GM18499 (cell line): ENCODE measurements at regions not wholly inside any gene's neighbourhood (a gene's known extent, or its start where the extent isn't known, plus 50 kb on each side); places are given as distances from the start of the nearest gene placed in this dataset.

Source experiments
- ATAC-seq: cut with Tn5 transposase; IDR thresholded peaks from one replicate; pipeline ENCODE4 v1.9.1; 2021; ENCODE audit warnings: moderate number of reproducible peaks; ENCODE audit not compliant: insufficient read depth, unreplicated experiment

- ATAC-seq, result no peak
Observed at GRCh38 chr3:80036176-80036575, 268.4 kb upstream of the ROBO1 start.

- ATAC-seq, result no peak
Observed at GRCh38 chr3:80035021-80035420, 267.2 kb upstream of the ROBO1 start.

DNA sequence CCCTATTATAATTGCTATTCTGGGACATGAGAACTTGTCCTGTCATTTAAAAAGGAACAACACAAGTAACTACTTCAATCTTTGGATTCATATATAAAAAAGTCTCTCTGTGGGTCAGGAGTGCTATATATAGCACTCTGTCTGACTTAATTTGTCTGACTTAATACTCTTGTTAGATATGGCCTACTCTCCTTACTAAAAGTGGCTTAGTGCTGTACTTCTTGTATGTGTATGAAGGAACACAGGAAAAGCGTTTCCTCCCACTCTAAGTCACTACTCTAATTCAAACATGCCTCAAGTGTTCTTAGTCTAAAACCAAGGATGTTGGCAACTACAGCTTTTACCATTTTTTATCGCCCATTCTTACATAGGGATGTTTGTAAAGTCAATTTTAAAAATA is 255.2 kb upstream of the ROBO1 start:
- no peak for ATAC-seq

- ATAC-seq, result no peak
Observed at GRCh38 chr3:80018375-80018774, 250.6 kb upstream of the ROBO1 start.

GRCh38 chr3:80017369-80017768 is 249.6 kb upstream of the ROBO1 start:
- no peak for ATAC-seq

DNA sequence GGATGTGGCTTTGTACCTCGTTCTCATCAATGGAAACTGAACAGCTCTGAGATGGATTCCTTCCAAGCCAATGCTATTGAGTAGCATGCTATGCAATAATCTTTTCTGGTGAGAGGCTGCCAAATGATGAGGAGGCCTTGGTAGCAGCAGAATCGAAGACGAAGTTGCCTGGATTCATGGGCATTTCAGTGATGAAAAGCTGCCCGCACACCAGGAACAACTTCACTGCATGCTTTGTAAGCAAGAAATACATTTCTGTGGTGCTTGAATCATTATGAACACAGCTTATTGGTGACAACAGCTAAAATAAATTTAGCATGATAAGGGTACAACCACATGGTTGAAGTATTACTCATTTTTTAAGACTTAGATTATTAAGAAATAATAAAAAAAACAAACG is 246.8 kb upstream of the ROBO1 start:
- no peak for ATAC-seq

DNA sequence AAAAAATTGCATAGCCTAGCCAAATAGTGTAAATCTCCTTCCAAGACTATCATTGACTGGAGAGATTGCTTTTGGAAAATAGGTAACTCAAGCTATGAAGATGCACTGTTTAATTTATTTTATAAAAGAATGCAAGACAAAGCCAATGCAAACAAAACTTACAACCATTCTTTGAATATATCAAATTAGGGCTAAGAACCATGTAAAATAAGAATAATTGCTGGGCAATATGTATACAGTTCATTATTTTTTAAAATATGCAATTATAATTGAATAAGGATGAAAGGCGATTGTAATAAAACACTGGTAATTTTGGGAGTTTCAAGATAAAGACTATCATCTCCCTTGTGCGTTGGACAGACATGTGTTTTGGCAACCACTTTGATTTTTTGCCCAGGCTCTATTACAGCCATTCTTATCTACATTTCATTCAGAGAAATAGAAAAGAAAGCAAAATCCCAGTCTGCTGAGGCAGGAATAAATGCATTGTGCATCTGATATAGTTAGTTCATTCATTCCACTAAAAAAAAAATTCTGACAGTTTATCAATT is 242.3 kb upstream of the ROBO1 start:
- no peak for ATAC-seq

DNA sequence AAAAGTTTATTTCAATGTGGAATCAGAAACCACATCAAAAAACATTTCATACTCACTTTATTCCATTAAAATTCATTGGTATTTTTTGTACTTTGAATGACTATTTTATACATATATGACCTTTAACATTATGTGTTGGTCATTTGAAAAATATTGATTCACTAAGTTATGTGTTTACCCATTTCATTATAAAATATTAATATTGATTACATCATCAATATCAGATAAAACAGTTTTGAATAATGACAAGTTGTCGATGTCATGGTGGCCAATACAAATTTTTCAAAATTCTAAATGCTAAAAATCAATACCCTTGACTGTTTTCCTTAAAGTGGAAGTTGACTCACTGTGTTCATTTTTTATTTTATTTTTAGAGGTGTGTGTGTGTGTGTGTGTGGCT is 239.7 kb upstream of the ROBO1 start:
- no peak for ATAC-seq

DNA sequence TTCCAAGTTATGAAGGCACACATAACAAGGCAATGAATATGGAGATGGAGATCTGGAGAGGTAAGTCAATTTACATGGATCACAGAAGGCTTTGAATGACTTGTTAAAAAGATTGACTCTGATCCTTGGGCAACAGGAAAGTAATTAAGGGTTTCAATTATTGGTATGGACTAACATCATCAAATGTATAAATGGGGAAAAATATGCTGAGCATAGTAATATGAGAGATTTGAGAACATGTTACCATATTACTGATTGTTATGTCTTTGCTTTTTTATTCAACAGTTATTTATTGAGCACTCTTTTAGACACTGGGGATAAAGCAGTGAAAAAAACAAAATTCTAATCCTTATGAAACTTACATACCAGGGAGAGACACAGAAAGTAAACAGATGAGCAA is 238.5 kb upstream of the ROBO1 start:
- ATAC-seq, result no peak

- no peak for ATAC-seq
Observed at GRCh38 chr3:80000022-80000421, 232.2 kb upstream of the ROBO1 start.

DNA sequence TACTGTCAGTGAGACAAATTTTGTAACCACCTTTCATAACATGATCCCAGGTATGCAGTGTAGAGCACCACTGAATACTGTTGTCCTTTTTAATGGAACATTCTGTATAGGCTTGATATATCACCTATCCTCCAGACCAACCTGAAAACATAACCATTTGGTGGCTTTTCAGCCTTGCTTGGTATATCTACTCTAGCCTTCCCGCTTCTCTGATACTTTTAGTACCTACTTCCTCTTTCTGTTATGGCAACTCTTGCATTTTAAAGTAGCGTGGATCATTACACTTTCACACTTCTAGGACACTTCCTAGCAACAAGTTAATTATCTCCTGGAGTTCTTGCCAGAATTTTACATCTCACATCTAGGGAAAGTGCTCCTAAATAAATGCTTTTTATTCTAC is 226.6 kb upstream of the ROBO1 start:
- ATAC-seq, result no peak

- no peak for ATAC-seq
Observed at GRCh38 chr3:79986338-79986737, 218.5 kb upstream of the ROBO1 start.

DNA sequence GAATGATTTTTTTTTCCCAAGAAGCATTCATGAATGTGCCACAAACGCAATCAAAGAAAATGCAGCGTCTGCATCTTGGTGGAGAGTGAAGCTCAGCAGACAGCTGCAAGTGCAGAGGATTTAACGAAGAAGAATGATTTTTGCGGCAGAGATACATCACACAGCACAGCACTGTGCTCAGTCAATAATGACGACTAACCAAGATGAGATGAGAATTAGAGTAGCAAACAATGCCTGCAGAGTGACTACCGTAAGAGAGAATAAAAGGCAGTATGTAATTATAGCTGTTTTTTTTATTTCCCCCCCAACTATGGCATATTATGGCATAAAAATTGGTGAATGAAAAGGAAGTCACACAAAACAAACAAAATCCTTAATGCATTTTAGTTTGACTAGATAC is 218.0 kb upstream of the ROBO1 start:
- no peak for ATAC-seq

DNA sequence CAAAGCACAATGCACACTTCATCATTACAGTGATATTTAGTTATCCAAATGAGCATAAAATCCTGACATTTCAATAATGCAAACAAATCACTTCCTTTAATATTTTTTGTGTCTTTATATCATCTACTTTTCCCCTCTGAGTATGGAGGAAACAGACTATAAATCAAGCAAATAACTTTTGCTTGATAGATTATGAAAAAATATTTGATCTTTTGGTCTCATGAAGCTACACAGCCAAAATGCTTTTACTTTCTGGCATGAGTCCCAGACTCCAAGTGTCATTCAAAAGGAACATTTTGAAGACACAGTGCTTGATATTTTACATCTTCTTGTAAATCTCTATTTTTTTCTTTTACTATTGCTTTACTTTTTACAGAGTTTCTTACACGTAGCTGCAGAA is 215.3 kb upstream of the ROBO1 start:
- no peak for ATAC-seq

GRCh38 chr3:79979990-79980389 is 212.2 kb upstream of the ROBO1 start:
- no peak for ATAC-seq

DNA sequence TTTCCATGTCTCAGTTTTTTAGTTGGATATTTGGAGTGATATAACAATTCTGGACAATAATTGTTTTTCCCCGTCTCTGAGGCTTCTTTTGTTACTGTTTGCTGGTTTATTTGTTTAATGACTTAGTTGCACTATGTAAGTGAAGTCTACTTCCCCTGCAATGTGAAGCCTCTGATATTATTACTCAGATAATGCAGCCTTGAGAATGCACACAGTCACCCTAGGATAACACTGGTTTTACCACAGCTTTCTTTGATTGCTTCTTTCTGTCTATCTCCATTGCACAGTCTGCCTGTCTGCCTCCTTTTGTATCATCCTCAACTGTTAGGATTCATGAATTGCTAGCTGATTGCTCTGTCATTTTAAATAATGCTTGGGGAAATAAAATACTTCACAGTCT is 208.7 kb upstream of the ROBO1 start:
- ATAC-seq, result no peak

GRCh38 chr3:79973917-79974595 is 206.3 kb upstream of the ROBO1 start:
- no peak for ATAC-seq

GRCh38 chr3:79973482-79973881 is 205.7 kb upstream of the ROBO1 start:
- no peak for ATAC-seq

DNA sequence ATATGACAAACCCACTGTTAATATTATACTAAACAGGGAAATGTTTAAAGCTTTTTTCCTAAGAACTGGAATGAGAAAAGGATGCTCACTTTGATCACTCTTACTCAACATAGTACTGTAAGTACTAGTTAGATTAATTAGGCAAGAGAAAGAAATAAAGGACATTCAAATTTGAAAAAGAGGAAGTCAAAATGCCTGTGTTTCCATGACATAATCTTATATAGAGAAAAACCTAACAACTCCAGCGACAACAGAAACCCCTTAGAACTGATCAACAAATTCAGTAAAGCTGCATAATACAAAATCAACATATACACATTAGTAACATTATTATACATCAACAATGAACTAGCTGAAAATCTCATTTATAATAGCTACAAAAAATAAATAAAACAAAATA is 200.6 kb upstream of the ROBO1 start:
- ATAC-seq, result no peak

DNA sequence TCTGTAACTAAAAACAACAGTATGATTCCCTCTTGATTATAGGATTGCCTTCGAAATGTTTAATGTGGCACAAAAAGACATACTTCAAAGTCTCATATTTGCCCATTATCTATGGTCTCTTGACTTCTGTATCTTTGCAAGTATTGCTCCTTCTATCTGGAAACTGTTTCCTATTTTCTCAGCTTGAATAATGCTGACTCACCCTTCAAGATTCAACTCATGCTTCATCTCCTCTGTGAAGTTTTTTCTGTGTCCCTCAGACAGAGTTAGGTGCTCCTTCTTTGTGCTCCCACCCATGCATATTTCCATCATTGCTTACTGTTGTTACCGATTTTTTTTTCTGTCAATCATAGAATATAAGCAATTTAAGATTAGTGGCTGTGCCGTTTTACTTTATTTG is 192.8 kb upstream of the ROBO1 start:
- no peak for ATAC-seq

DNA sequence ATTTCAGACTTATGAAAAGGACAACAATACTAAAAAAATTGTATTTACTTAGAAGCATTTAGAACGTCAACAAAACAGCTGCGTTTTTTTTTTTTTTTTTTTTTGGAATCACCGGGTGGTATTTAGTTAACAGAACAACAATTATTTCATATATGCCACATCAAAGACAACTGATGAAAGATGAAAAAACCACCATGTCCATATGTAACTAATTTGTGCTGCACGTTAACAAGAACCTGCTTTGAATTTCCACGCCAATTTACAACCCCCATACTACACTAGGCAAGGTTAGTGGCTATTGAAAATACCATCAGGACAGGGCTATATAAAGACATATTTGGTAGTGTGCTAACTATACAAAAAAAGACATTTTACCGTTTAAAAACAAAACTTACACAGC is 189.3 kb upstream of the ROBO1 start:
- no peak for ATAC-seq

DNA sequence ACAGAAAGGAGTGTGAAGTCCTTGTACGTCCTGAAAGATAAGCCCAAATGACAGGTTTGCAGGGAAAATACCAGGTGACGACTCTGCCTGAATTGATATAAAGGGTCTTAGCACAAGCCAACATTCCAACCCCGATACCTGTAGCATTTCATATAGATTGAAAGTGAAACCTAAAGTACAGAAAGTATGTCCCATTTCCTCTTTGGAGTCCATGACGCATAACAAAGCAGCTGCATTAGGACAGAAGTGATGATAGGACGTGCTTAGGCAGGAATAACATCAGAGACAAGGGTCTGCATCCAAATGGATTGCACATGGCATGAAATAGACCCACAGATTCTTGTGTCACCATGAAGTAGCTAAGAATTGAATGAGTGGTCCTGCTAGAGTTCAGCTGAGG is 187.0 kb upstream of the ROBO1 start:
- no peak for ATAC-seq
